Stimulated activated effector memory CD8-positive, alpha-beta T cell treated with anti-CD3 and anti-CD28 coated beads, Interleukin-12 subunit alpha, Interleukin-12 subunit beta, amount 100 ng/mL, for 72 hours (primary cell): ENCODE measurements at regions not wholly inside any gene's neighbourhood (a gene's known extent, or its start where the extent isn't known, plus 50 kb on each side); places are given as distances from the start of the nearest gene placed in this dataset.

ENCODE experiments used
- ATAC-seq: fragments of 150-1000 bp; cut with Tn5 transposase; 2 replicates; pipeline ENCODE4 v1.10.0; 2021
- DNase-seq, 2 donors: peaks; one replicate each; pipeline ENCODE4 v3.0.0; 2021 to 2022; ENCODE audit warnings: low spot score in 2 of 2
- H3K27ac Mint-ChIP-seq: one replicate; pipeline ENCODE4 v1.8.0; 2022; ENCODE audit warnings: mild to moderate bottlenecking, mixed read lengths
- H3K36me3 Mint-ChIP-seq: one replicate; pipeline ENCODE4 v1.8.0; 2022; ENCODE audit warnings: mild to moderate bottlenecking, mixed read lengths
- H3K4me1 Mint-ChIP-seq: one replicate; pipeline ENCODE4 v1.8.0; 2022; ENCODE audit warnings: mixed read lengths
- H3K4me3 Mint-ChIP-seq: one replicate; pipeline ENCODE4 v1.8.0; 2022; ENCODE audit warnings: mild to moderate bottlenecking, mixed read lengths
- H3K9me3 Mint-ChIP-seq: one replicate; pipeline ENCODE4 v1.8.0; 2022; ENCODE audit warnings: mixed read lengths

DNA sequence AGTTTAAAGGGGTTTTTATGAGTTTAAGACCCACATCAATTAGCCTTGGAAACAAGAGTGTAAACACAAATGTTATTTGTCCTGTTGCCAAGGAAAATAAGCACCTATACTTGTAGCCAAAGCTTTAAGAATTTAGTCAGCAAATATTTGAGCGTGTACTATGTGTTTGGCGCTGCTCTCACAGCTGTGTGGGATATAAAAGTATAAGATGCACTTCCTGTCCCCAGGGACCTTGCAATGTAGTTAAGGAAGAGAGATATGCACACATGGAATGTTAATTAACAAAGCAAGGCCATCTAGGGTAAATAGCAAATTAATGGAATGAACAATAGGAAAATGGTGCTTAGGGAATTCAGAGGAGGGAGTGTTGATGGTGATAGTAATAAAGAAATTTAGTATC is 134.9 kb upstream of the SRRM4 start:
- peaks cover 11% of the 10 kb centered on the region for H3K9me3 Mint-ChIP-seq
- DNase-seq (no peak), ATAC-seq (no peak)
- no peak overlapping the region for H3K27ac Mint-ChIP-seq
- no peaks in the 10 kb centered on the region for H3K36me3 Mint-ChIP-seq
- no peaks in the 10 kb centered on the region for H3K4me1 Mint-ChIP-seq
- H3K4me3 Mint-ChIP-seq: no peak overlapping the region

GRCh38 chr12:118850244-118850825 is 131.0 kb upstream of the SRRM4 start:
- DNase-seq: no peak
- Mint-ChIP-seq H3K36me3 (no peaks in the 10 kb centered on the region), H3K9me3 (peaks cover 11% of the 10 kb centered on the region), H3K4me3 (no peak overlapping the region), H3K4me1 (no peaks in the 10 kb centered on the region), H3K27ac (no peak overlapping the region)
- no peak for ATAC-seq

GRCh38 chr12:118851891-118852290 is 129.4 kb upstream of the SRRM4 start:
- Mint-ChIP-seq H3K36me3 (no peaks in the 10 kb centered on the region), H3K9me3 (peaks cover 5% of the 10 kb centered on the region), H3K27ac (no peak overlapping the region), H3K4me1 (no peaks in the 10 kb centered on the region), H3K4me3 (no peak overlapping the region)
- ATAC-seq: no peak
- no peak for DNase-seq

- no peak for DNase-seq
- peaks cover 3% of the 10 kb centered on the region for H3K9me3 Mint-ChIP-seq
Measured at GRCh38 chr12:118853634-118854033, 127.7 kb upstream of the SRRM4 start.

GRCh38 chr12:118855858-118856257 is 125.5 kb upstream of the SRRM4 start:
- no peak overlapping the region for H3K27ac Mint-ChIP-seq
- no peaks in the 10 kb centered on the region for H3K4me1 Mint-ChIP-seq
- DNase-seq: no peak
- no peak overlapping the region for H3K4me3 Mint-ChIP-seq
- H3K36me3 Mint-ChIP-seq: no peaks in the 10 kb centered on the region
- no peak for ATAC-seq
- H3K9me3 Mint-ChIP-seq: peaks cover 3% of the 10 kb centered on the region

More at GRCh38 chr12:118853634-118854033, 127.7 kb upstream of the SRRM4 start:
- no peak overlapping the region for H3K27ac Mint-ChIP-seq
- no peak for ATAC-seq
- no peaks in the 10 kb centered on the region for H3K4me1 Mint-ChIP-seq
- H3K36me3 Mint-ChIP-seq: no peaks in the 10 kb centered on the region
- no peak overlapping the region for H3K4me3 Mint-ChIP-seq

- no peak overlapping the region for H3K4me3 Mint-ChIP-seq
- H3K27ac Mint-ChIP-seq: no peak overlapping the region
- DNase-seq: no peak
- H3K36me3 Mint-ChIP-seq: no peaks in the 10 kb centered on the region
- no peak for ATAC-seq
- H3K4me1 Mint-ChIP-seq: no peaks in the 10 kb centered on the region
- H3K9me3 Mint-ChIP-seq: peaks cover 4% of the 10 kb centered on the region
Measured at GRCh38 chr12:118866346-118866745, 115.0 kb upstream of the SRRM4 start.

DNA sequence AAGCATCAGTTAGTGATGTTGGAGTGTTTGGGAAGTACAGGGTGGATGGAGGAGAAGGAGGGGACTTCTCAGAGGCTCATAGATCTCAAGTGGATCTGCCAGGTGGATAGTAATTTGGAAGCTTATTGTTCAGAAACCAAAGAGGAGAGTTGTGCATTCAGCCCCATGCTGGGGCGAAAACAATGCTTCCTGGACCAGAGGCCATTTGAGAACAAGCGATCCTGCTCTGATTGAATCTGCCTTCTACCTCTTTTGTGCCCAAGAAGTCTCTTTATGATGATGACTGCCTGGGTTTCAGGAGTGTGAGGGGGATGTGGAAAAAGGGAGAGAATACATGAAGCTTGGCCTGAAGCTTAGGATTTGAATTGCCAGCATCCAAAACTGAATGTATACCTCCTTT is 110.8 kb upstream of the SRRM4 start:
- DNase-seq (no peak), ATAC-seq (no peak)
- H3K9me3 Mint-ChIP-seq: no peaks in the 10 kb centered on the region
- H3K36me3 Mint-ChIP-seq: no peaks in the 10 kb centered on the region
- H3K4me3 Mint-ChIP-seq: no peak overlapping the region
- no peaks in the 10 kb centered on the region for H3K4me1 Mint-ChIP-seq
- no peak overlapping the region for H3K27ac Mint-ChIP-seq

DNA sequence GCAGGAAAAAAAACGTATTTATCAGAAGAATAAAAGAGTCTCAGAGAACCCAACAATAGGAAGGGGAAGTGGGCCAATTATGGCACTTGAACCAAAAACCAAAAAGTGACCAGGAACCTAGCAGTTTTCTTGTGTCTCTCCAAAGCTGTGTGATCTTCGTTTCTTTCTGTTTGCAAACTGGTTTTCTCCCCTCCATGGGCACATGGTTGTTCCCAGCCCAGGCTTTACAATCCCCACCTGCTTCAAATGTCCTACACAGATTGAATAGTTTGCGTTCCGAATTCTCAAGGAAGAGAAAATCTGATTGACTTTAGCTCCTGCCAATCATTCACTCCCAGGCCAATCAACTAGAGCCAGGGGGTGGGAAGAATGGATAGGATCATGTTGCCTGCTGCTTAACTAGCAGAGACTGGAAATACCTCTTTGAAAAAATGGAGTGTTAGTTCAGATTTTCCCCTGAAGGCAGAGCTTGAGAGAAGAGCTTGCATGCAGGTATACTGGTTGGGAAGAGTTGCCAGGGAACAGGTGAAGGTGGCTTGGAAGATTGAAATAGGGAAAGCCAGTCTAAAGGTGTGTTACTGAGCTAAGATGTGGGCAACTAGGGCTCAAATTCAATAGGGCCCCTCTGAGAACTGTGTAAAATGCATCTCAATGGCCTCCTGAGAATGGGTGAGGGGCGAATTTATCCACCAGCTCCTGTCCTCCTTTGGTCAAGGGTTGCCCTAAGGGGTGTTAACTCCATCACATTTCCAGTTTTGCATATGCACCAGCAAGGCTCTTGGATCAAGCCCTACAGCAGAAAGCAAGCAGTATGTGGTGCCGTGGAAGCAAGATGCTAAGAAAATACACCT is 106.4 kb upstream of the SRRM4 start:
- Mint-ChIP-seq H3K9me3 (no peaks in the 10 kb centered on the region), H3K36me3 (no peaks in the 10 kb centered on the region), H3K4me1 (no peaks in the 10 kb centered on the region), H3K4me3 (no peak overlapping the region), H3K27ac (no peak overlapping the region)
- no peak for ATAC-seq
- DNase-seq: no peak

- Mint-ChIP-seq H3K9me3 (peaks cover 5% of the 10 kb centered on the region), H3K4me1 (no peaks in the 10 kb centered on the region), H3K27ac (no peak overlapping the region), H3K36me3 (no peaks in the 10 kb centered on the region), H3K4me3 (no peak overlapping the region)
- DNase-seq (no peak), ATAC-seq (no peak)
Measured at GRCh38 chr12:118880720-118881493, 100.4 kb upstream of the SRRM4 start.

GRCh38 chr12:118884226-118884625 is 97.1 kb upstream of the SRRM4 start:
- no peak for DNase-seq
- Mint-ChIP-seq H3K36me3 (no peaks in the 10 kb centered on the region), H3K4me1 (no peaks in the 10 kb centered on the region), H3K4me3 (no peak overlapping the region), H3K27ac (no peak overlapping the region), H3K9me3 (peaks cover 5% of the 10 kb centered on the region)
- no peak for ATAC-seq

GRCh38 chr12:118900993-118901392 is 80.3 kb upstream of the SRRM4 start:
- H3K27ac Mint-ChIP-seq: no peak overlapping the region
- DNase-seq: no peak
- H3K36me3 Mint-ChIP-seq: no peaks in the 10 kb centered on the region
- peaks cover 7% of the 10 kb centered on the region for H3K9me3 Mint-ChIP-seq
- no peak overlapping the region for H3K4me3 Mint-ChIP-seq
- ATAC-seq: no peak
- no peaks in the 10 kb centered on the region for H3K4me1 Mint-ChIP-seq

DNA sequence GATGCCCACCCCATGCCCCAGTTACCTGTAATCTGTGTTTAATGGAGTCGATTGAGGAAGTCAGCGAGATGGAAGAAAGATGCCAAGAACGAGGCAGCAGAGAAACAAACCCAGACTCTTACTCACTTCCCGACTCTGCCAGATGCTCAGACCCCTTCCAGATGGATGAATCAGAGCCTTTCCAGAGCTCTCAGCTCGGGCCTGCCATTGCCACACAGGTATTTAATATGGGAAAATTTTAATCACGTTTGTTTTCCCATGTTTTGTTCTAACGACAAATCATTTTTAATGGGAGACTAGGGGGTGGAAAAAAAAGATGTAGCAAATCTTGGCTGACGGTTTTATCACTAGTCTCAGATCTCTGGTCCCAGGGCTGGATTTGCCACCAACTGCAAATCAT is 72.5 kb upstream of the SRRM4 start:
- Mint-ChIP-seq H3K27ac (no peak overlapping the region), H3K9me3 (no peaks in the 10 kb centered on the region), H3K36me3 (no peaks in the 10 kb centered on the region), H3K4me1 (no peaks in the 10 kb centered on the region), H3K4me3 (no peak overlapping the region)
- DNase-seq (no peak), ATAC-seq (no peak)

GRCh38 chr12:118912697-118913270 is 68.6 kb upstream of the SRRM4 start:
- ATAC-seq (no peak), DNase-seq (no peak)
- Mint-ChIP-seq H3K9me3 (no peaks in the 10 kb centered on the region), H3K4me1 (no peaks in the 10 kb centered on the region), H3K4me3 (no peak overlapping the region), H3K36me3 (no peaks in the 10 kb centered on the region), H3K27ac (no peak overlapping the region)

DNA sequence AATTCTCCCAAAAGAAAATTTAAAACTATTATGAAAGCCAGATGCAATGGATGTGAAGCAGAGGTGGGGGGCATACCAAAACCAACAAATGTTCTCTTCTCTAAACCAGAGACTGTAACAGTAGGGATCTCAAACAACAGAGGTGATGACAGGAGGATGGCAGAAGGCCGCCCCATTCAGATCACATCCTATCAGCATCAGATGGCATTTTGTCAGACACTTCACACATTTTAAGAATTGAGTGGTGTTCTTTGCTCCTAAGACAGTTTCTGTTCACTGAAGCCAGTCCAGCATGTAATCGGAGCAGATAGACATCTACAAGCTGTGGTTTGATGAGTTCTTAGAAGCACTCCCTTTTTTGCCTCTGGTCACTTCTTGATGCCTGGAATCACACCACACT is 59.6 kb upstream of the SRRM4 start:
- H3K9me3 Mint-ChIP-seq: peaks cover 5% of the 10 kb centered on the region
- H3K27ac Mint-ChIP-seq: no peak overlapping the region
- no peaks in the 10 kb centered on the region for H3K36me3 Mint-ChIP-seq
- H3K4me1 Mint-ChIP-seq: no peaks in the 10 kb centered on the region
- ATAC-seq: no peak
- H3K4me3 Mint-ChIP-seq: no peak overlapping the region
- DNase-seq: no peak

DNA sequence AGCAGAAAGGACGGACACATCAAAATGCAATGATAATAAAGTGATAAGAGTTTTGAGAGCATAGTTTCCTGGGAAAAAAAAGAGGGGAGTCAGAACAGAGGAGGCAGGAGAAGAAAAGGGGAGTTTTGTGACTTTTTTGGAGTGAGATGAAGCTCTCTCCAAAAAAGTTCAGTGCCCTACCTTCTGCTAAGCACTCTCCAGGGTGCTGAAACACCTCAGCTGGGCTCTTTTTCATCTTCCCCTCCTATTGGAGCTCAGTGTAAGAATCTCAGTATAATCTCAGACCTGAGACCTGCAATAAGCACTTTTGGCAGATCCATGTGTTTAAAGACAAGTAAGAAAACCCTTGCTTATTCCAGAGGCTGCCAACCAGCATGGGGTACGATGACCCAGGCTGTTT is 58.9 kb upstream of the SRRM4 start:
- no peak for ATAC-seq
- Mint-ChIP-seq H3K36me3 (no peaks in the 10 kb centered on the region), H3K27ac (no peak overlapping the region), H3K9me3 (peaks cover 5% of the 10 kb centered on the region), H3K4me3 (no peak overlapping the region), H3K4me1 (no peaks in the 10 kb centered on the region)
- DNase-seq: no peak
